Right cardiac atrium (tissue), 5 donors: ENCODE measurements at regions not wholly inside any gene's neighbourhood (a gene's known extent, or its start where the extent isn't known, plus 50 kb on each side); places are given as distances from the start of the nearest gene placed in this dataset.

ENCODE experiments used
- ATAC-seq, 2 donors: fragments of 200-7000 bp; cut with Tn5 transposase; one replicate each; pipeline versions ENCODE4 v1.8.0 to v1.9.1; 2020; ENCODE audit warnings: moderate library complexity in 2 of 2, mild to moderate bottlenecking in 1 of 2
- DNase-seq, 3 donors: peaks; one replicate each; pipeline ENCODE4 v3.0.0-alpha.2; 2020
- H3K27ac ChIP-seq: one replicate; pipeline ENCODE4 v1.5.1; 2013; ENCODE audit warnings: mild to moderate bottlenecking, low read length, control low read depth, moderate library complexity
- H3K27me3 ChIP-seq: one replicate; pipeline ENCODE4 v1.6.1; 2013; ENCODE audit not compliant: control insufficient read depth, insufficient read depth
- H3K4me1 ChIP-seq: one replicate; pipeline ENCODE4 v1.6.1; 2013; ENCODE audit warnings: low read length; ENCODE audit not compliant: control insufficient read depth, insufficient read depth
- H3K4me3 ChIP-seq: one replicate; pipeline ENCODE4 v1.5.1; 2013; ENCODE audit warnings: low read length, control low read depth
- H3K9me3 ChIP-seq: one replicate; pipeline ENCODE4 v1.6.1; 2013; ENCODE audit warnings: low read length; ENCODE audit not compliant: control insufficient read depth
- WGBS: extraction: QIAGEN DNeasy Blood & Tissue Kit; methylation state at CpG from one replicate; pipeline ENCODE4 v1.1.7; 2013; 5-methylcytosine and 5-hydroxymethylcytosine counted together
- intact Hi-C, 4 donors: fragments of 100-400 bp; cut with DNase I; formaldehyde crosslinking; loops; one replicate each; pipeline versions ENCODE4 v1.11.0 to v1.14.0; 2022 to 2023
- donor health status: healthy with polysubstance abuse.
- donor health status: DM: no; HTN: yes; CAD: no.
- donor health status: DM: no; HTN: no; CAD: no.
- donor health status: DM: no; HTN: yes; CAD: no; lungs with severe emphysema.
- donor health status: DM: yes; HTN: yes; CAD: no.

GRCh38 chr5:147963948-147964693 lies 57.8 kb upstream of the C5orf46 start:
- peak; percentile 33 to 60 (median 41) for DNase-seq
- Histone ChIP-seq H3K27ac (peak overlapping the region; percentile 75), H3K9me3 (no peaks in the 10 kb centered on the region), H3K4me3 (no peak overlapping the region), H3K4me1 (peaks cover 7% of the 10 kb centered on the region), H3K27me3 (no peaks in the 10 kb centered on the region)
- intact Hi-C loops: no loop called here
- 27% methylated on average over 4 of the region's 4 CpGs for WGBS
- peak; percentile 91 to 97 for ATAC-seq

GRCh38 chr5:147963436-147963835 lies 57.1 kb upstream of the C5orf46 start:
- WGBS: 47% methylated on average over 2 of the region's 2 CpGs
- no peak for ATAC-seq
- DNase-seq: no peak
- H3K4me3 ChIP-seq: no peak overlapping the region
- H3K9me3 ChIP-seq: no peaks in the 10 kb centered on the region
- H3K27me3 ChIP-seq: no peaks in the 10 kb centered on the region
- intact Hi-C loops: no loop called here
- peak overlapping the region; percentile 75 for H3K27ac ChIP-seq
- peaks cover 7% of the 10 kb centered on the region for H3K4me1 ChIP-seq

GRCh38 chr5:147961208-147961749 lies 54.9 kb upstream of the C5orf46 start:
- H3K4me1 ChIP-seq: peaks cover 7% of the 10 kb centered on the region
- no peak for ATAC-seq
- H3K27me3 ChIP-seq: no peaks in the 10 kb centered on the region
- H3K4me3 ChIP-seq: no peak overlapping the region
- intact Hi-C loops: no loop called here
- no peak overlapping the region for H3K27ac ChIP-seq
- 78% methylated on average over 2 of the region's 2 CpGs for WGBS
- DNase-seq: no peak
- H3K9me3 ChIP-seq: no peaks in the 10 kb centered on the region

GRCh38 chr5:147957901-147958300 lies 51.6 kb upstream of the C5orf46 start:
- H3K4me3 ChIP-seq: no peak overlapping the region
- WGBS: 87% methylated on average over 6 of the region's 6 CpGs
- no peaks in the 10 kb centered on the region for H3K27me3 ChIP-seq
- no peak for DNase-seq
- intact Hi-C loops: loop anchor here in 1 of 4 donors (10.0 kb wide), 1 partner anchor 157 kb away; no protein-coding TSS in a partner anchor
- H3K4me1 ChIP-seq: no peaks in the 10 kb centered on the region
- H3K27ac ChIP-seq: no peak overlapping the region
- no peaks in the 10 kb centered on the region for H3K9me3 ChIP-seq
- ATAC-seq: no peak

GRCh38 chr5:147956842-147957223 lies 50.5 kb upstream of the C5orf46 start:
- intact Hi-C loops: loop anchor here in 1 of 4 donors (10.0 kb wide), 1 partner anchor 158 kb away; no protein-coding TSS in a partner anchor
- no peaks in the 10 kb centered on the region for H3K27me3 ChIP-seq
- 58% methylated on average over 2 of the region's 2 CpGs for WGBS
- H3K9me3 ChIP-seq: no peaks in the 10 kb centered on the region
- H3K4me3 ChIP-seq: no peak overlapping the region
- ATAC-seq (no peak), DNase-seq (no peak)
- no peaks in the 10 kb centered on the region for H3K4me1 ChIP-seq
- no peak overlapping the region for H3K27ac ChIP-seq

- ATAC-seq (no peak), DNase-seq (no peak)
- Histone ChIP-seq H3K27ac (no peak overlapping the region), H3K4me1 (no peaks in the 10 kb centered on the region), H3K4me3 (no peak overlapping the region), H3K9me3 (no peaks in the 10 kb centered on the region), H3K27me3 (no peaks in the 10 kb centered on the region)
- intact Hi-C loops: loop anchor here in 1 of 4 donors (10.0 kb wide), 1 partner anchor 159 kb away; no protein-coding TSS in a partner anchor
- WGBS: 58% methylated on average over 1 of the region's 1 CpG
Measured at GRCh38 chr5:147956064-147956841, 49.9 kb upstream of the C5orf46 start.
